Stimulated activated CD4-positive, alpha-beta T cell treated with anti-CD3 and anti-CD28 coated beads, Interleukin-15, amount 100 ng/mL, for 24 hours (primary cell): ENCODE measurements at regions not wholly inside any gene's neighbourhood (a gene's known extent, or its start where the extent isn't known, plus 50 kb on each side); places are given as distances from the start of the nearest gene placed in this dataset.
A peak's percentile ranks its signal among the peaks of the same experiment; 100 is the strongest.

Experiments
- DNase-seq: peaks from one replicate; pipeline ENCODE4 v3.0.0-alpha.2; 2020

DNA sequence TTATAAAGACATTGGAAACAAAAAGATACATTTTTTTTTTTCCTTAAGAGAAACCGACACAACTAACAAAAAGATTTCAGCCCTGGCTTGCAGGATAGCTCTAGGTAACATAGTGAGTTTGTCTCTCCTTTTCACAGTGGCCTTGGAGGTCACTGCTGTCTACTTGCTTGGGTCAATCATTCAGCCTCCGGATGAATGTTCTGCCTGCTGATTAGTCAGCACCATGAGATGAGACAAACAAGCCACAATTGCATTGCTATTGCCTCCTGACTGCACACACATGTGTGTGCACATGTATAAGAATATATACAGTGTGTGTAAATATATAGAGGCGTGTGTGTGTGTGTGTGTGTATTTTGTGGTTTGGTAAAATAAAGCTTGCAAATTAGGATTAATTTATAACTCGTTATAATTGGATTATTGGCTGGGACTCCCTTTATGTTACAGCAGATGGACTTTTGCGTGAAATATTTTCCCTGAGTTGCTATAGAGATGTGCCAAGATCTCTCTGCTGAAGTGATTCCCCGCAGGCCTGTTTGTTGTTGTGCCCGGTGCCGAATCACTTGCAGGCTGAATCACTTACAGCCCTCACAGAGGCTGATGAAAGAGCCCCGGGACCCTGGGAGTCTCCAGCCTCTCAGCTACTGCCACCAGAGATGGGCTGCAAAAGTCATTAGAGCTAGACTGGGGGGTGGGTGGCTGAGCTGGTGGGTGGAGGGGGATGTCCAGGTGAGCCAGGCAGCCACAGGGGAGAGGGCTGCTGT lies 161.2 kb downstream of the FGF18 start:
- no peak for DNase-seq

DNA sequence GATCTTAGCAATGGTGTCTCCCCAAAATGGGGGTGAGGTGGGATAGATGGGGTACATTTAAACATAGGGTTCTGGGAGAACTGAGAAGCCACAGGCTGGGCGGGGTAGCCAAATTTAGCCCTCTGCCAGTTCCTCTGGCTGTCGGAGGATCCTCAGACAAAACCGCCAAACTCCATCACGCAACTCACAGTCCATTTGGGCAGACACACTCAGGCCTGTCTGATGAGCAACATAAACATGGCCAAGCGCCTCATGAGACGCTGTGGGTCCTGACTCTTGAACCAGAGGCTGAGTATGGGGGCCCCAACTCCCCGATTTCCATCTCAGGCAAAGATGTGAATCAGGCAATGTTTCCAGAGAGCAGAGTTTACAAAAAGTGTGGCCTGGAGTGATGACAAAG lies 162.3 kb downstream of the FGF18 start:
- no peak for DNase-seq

DNA sequence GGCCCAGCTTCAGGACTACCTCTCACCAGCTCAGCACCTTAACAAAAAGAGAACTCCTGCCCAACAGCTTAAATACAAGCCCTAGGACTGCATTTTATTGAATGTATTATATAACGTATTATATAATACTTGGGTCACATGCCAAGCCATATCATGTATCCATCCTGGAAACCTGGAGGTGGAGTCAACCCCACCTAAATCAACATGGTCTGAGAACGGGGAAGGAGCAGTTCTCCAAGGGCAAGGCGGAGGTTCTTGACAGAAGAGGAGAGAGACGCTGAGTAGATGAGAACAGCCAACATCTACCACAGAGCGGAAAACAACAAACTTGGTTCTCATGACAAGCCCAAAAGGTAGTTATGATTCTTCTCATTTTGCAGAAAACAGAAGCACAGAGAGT lies 163.4 kb downstream of the FGF18 start:
- no peak for DNase-seq

DNA sequence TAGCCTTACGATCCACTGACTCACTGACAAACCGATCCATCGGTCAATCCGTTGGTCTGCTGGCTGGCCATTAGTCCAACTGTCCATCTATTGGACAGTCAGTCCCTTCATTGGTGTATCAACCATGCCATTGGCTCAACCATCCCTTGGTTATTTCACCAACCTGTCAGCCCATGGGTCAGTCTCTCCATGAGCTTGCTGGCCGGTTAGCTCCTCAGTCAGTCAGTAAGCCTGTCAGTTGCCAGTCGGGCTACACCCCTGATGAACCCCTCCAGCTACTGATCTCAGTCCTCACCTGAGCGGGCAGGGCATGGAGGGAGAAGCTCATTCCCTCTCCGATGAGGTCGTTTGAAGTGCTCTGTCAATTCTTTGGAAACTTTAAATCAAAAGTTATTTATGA lies 166.5 kb downstream of the FGF18 start:
- no peak for DNase-seq

DNA sequence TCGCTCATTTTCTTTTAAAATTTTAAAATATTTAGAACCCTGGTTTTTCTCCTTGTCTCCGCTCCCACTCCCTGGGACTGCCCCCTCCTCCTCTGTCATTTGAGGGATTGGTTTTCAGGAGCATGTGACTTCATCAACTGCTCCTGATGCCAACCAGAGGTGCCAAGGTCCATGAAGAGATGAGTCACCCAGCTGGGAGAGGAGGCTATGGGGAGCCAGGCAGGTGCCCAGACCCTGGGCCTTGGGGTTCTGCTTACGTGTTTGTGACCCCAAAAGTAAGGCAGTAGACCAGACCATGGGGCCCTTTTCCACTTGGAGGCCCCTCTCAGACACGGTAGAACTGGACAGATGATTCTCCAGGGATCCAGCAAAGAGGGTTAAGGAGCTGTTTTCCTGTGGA lies 167.0 kb downstream of the FGF18 start:
- DNase-seq, result no peak

DNA sequence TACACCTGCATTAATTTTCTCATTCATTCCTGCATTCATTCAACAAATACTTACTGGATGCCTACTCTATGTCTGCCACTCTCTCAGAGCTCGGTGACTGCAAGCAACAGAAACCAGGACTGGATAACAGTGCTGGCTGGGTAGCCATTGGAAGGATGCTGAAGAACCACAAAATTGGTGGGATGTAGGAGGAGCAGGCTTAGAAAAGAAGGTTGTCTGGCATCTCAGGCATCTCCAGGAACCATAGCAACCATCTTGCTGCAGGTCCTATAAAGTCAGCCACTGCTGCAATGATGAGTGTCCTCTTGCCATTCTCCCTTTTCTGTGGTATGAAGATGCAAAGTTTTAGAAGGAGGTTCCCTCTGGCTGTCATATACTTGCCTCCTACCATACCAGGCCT lies 168.6 kb downstream of the FGF18 start:
- no peak for DNase-seq

DNA sequence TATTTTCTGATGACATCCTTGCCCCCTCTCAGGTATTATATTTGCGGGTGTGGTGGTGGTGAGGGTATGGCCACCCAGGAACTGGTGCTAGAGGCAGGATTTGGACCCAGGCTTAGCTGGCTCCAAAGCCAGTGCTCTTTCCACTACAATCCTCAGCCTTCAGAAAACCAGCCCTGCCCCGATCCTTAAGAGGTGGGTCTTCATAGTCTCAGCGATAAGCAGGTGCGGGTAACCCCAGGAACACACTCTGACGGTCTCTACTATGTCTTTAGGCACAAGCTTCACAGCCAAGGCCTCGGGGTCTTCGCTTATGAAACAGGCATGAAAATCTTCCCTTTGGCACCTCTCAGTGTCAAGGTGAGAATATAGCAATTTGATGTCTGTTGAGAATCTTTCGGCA lies 169.3 kb downstream of the FGF18 start:
- no peak for DNase-seq

DNA sequence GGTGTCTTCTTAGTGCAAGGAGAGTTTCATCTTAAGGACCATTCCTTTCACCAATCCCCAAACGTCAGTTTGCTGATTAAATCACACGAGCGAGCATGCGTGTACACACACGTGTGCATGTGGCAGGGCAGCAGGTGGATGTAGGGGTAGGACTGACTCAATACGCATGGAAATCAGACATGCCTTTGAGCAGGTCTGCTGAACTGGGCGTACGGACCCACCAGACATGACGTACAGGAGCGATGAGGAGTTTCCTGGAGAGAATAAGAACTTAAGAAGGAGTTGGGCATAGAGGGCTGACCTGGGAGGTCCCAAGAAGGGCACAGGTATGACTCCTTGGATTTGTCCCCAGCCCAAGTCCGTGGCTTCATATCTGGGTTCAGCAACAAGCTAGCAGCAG lies 170.0 kb downstream of the FGF18 start:
- no peak for DNase-seq

DNA sequence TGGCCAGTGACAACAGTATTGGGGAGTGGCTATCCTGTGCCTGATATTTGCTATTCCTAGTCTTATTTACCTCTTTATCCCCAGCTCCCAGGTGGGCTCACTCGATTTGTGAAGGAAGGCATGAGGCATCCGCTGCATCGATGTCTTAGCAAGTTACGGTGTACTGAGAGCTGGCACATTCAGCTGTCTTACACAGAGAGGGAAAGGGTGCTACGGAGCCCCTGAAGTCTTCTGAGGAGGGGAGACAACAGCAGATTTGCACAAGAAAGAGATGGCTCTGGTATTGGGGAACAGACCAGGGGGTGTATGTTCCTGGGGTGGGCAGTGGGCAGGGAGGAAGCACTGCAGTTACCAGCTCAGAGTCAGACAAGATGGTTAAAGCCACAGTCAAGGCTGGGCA lies 172.6 kb downstream of the FGF18 start:
- no peak for DNase-seq

DNA sequence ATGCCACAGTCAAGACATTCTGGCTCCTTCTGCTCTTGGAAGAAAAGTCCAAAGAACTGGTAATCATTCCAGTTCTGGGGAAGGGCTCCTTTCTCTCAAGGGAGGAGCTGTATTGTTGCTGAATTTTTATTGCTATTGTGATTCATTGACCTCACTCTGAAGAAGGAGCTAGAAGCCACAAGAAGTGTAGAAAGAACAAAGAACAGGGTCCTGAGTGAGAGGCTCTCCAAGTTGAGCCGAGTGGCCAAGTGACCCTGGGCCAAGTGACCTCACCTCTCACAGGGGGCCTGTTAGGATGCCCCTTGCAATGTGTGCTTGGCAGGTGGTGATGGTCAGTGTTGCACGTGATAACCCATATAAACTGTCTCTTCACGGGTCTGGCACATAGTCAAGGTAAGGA lies 173.3 kb downstream of the FGF18 start:
- DNase-seq, result no peak

DNA sequence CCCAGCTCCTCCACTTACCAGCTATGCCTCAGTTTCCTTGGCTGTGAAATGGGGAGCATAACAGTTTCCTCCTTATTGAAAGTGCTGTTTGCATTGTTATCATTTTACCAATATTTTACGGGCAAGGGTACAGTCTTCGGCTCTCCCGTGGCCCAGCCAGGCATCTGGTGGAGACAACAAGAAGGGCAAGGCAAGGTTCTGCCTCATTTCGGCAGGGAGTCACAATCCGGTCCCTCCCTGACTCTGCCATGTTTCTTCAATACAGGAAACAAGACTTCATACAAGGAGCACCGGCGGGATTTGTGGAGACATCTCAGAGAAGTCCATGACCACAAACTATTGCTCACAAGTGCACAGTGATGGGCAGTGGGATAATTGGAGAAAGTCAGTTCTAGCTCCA lies 174.0 kb downstream of the FGF18 start:
- DNase-seq, result no peak

DNA sequence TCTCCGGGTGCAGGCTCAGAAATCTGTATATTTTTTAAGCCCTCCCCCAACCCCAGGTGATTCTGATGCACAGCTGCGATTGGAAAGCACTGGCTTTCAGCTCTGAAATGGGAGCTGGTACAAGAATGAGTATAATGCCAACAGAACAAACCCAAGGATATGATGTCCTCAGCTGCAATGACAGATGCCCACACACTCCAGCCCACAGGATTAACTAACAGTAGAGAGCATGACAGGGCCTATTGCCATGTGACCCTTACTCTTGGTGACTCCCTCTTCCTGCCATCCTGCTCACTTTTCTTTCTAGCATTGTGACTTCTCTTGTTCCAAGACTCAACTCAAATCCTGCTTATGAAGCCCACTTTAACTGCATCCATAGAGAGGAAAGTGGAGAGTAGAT lies 174.5 kb downstream of the FGF18 start:
- no peak for DNase-seq

DNA sequence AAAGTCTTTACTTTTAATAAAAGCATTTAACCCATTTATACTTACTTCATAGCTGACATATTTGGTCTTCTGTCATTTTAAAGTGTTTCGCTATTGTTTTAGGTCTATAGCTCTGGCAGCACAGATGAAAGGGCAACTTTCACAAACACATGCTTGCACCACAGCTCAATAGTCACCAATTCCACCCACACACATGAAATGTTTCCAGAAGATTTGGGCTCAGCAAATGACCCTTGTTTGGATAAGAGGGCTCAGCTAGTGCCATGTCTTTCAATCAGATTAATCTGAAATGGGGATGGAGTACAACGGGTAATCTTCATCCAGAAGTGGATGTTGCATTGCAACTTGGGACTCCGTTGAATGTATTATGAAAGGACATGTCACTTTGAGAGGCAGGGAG lies 176.0 kb downstream of the FGF18 start:
- DNase-seq, result no peak

DNA sequence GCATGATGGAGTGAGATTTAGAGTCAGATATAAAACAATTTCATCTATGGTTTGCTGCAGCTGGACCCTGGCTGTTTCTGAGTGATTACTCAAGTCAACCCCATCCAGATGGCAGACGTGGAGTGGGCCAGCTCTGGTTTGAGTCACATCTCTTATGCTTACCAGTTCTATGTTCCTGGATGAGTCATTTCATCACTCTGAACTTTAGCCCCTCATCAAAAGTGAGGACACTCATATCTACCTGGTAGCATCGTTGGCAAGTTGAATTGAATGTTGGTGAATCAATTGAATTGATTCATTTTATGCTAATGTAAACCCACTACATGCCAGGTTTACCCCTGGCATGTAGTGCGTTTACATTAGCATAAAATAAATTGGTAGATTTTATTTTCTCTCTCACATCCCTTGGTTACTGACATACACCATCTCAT lies 176.4 kb downstream of the FGF18 start:
- DNase-seq, result peak; percentile 24

DNA sequence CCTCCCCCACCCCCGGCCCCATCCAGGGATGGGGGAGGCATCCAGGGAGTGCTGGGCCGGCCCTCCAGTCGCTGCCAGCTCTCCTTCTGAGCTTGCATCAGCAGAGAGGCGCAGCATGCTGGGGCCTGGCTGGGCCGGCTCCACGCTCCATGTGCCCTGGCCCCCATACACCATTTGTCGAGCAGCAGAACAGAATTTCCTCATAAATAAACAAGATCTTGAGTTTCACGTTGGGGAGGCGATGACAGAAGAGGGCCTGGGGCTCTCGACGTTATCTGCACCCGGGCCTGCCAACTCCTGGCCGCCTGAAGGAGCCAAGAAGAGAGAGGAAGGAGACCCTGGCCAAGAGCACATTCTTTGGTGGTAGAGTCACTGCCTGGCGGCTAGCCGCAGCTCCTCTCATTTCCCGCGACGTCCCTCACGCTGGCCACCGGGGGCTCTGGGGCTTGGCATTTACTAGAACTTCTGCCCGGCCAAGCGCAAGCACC lies 177.0 kb downstream of the FGF18 start:
- DNase-seq, result no peak

DNA sequence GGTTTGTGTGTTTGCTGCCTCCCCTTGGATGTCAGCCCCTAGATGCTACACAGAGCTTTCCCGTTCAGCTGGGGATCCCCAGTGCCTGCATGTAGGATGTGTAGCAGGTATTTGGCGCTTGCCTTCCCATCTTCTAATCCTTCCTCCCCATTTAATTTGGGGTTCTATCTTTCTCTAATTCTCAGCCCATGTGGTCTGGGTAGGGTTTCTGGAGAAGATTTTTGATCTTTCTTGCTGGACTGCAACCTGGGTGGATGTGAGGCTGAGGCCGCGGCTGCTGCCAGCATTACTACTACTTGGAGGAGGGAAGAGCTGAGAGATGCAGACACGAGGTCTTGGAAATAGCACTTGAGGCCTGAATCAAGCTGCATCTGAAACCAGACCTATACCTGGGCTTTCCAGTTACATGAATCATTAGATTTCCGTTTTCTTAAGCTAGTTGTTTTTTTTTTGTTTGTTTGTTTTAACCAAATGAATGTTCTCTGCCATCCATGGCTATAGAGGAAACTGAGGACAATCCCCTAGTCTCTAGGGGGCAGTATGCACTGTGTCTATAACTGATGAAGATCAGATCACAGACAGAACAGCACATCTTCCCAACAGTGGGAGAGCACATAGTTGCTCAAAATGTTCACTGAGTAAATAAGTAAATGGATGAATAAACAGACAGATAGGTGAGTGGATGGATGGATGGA lies 178.6 kb downstream of the FGF18 start:
- no peak for DNase-seq

DNA sequence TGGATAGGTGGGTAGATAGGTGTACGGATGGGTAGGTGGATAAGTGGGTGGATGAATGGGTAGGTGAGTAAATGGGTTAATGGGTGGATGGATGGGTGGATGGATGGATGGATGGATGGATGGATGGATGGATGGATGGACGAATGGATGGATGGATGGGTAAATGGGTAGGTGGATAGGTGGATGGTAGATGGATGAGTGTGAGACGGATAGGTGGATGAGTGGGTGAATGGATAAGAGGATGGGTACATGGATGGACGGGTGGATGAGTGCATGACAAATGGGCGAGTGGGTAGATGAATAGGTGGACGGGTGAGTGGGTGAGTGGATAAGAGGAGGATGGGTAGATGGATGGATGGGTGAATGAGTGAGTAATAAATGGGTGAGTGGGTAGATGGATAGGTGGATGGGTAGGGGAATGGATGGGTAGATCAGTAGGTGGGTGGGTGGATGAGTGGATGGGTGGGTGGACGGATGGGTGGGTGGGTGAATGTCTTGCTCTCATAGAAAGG lies 179.2 kb downstream of the FGF18 start:
- DNase-seq, result no peak

DNA sequence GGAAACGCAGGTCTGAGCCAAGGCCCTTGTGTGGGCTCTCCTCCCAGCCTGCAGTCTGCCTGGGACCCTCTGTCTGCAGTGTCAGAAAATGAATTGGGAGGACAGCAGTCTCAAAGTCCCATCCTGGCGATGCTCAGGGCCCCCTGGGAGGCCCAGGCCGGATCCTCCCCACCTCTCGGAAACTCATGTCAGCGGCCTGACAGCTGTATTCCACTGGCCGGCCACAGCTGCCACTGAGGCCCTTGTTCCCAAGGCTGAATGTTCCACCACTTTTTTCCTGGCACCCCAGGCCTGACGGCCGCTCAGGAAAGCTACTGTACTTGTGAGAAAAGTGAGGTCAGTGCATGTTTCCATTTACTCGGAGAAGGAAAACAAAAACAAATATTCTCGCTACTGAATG lies 180.0 kb downstream of the FGF18 start:
- DNase-seq, result no peak

DNA sequence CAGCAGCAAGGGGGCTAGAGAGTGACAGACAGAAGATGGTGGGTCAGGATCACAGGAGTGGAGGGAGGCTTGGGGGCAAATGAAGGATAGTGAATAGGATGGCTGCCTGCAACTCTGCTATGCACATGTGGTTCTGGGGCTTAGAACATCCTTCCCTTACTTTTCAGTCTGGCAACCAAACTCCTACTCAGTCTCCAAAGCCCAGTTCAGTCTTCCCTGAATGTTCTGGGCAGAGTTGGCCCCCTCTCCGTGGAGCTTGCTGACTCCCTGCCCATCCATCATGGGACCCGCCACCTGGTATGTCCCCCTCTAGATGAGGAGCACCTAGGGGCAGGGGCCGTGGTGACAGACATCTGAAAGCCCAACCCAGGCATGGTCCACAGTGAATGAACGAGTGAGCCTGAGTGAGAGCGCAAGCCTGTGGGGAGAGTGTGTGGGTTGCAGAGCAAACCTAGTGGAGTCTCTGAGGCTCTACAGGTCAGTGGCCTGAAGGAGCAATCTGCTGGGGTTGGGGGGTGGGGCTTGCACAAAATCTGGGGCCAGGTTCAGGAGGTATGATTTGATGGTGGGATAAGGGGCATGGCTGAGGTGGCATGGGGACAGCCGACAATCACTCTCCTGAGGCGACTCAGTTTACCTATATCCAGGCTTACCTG lies 180.6 kb downstream of the FGF18 start:
- DNase-seq, result no peak

DNA sequence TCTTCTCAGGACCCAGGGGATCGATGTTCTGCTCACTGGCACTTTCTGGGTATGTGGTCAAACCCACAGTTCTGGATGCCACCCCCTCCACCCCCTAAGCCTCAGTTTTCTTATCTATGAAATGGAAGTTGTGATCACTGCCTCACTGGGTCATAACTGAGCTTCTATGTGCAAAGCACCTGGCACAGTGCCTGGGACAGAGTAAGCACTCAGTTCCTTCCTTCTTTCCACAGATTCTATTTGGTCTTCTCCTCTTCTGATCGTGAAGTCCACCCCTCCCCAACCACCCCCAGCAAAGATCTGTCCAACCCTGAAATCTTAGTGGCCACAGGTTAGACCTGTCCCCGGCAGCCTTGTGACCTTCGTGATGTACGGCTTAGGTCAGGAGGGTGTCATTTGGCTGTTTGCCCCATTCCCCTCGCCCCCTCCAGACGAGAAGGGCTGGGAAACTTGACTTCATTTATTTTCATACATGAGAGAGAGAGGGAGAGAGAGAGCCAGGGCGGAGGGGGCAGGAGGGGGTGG lies 181.4 kb downstream of the FGF18 start:
- peak; percentile 12 for DNase-seq

DNA sequence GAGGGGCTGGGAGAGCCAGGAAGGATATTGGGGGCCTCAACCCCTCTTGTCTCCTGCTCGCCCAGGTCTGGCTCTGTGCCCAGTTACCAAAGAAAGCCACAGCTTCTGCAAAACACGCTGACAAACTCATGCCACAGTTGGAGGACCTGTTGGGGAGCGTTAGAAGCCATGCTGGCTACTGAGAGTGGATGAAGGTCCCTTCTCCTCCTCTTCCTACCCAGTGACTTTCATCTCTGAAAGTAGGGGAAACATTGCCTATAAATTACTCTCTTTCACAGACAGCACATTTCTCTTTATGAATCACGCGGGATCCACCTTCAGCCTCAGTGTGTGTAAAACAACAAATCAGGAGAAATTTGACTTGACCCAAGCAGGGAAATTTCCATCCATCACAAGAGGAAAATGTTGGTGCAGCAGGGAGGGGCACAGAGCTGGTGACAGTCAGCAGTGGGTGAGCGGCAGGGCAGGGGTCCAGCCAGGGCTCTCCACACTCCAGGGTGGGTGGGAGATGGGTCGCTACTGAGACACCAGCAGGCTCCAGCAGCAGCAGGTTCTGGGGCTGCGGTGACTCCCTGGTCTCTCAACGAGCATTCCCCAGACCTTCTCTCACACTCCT lies 181.9 kb downstream of the FGF18 start:
- DNase-seq, result peak; percentile 56

DNA sequence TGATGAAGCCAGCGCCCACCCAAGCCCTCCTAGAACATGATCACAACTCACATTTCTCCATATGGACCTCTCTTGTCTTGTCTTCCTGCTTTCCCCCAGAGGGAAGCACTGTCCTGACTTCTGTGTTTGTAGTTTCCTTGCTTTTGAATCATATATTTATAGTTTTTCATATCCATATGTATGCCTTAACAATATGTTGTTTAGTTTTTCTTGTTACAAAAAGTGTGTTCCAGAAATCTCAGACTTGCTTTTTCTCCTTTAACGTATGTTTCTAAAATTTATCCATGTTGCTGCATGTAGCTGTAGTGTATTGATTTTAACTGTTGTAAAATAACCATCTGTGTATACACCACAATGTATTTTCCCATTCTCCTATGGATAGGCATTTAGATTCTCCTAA lies 182.0 kb upstream of the SMIM23 start:
- no peak for DNase-seq

DNA sequence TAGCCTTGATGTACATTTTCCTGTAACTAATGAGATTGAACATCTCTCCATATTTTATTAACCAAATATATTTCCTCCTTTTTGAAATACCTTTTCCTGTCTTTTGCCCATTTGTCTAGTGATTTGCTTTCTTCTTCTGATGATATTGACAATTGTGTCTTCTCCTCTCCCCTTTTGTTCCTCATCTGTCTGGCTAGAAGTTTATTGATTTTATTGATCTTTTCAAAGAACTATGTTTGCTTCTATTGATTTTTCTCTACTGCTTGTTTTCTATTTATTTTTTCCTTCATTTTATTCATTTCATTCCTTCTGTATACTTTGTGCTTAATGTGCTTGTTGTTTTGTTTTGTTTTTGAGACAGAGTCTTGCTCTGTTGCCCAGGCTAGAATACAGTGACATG lies 181.4 kb upstream of the SMIM23 start:
- no peak for DNase-seq
